Neuron (in vitro differentiated cells): ENCODE measurements at regions not wholly inside any gene's neighbourhood (a gene's known extent, or its start where the extent isn't known, plus 50 kb on each side); places are given as distances from the start of the nearest gene placed in this dataset.

ENCODE experiments used
- H2AFZ ChIP-seq: one replicate; pipeline ENCODE4 v1.6.1; 2013; ENCODE audit warnings: low read depth, mild to moderate bottlenecking, inconsistent platforms, low read length, moderate library complexity
- H3K27me3 ChIP-seq: one replicate; pipeline ENCODE4 v1.6.1; 2013; ENCODE audit warnings: low read length; ENCODE audit not compliant: insufficient read depth
- H3K36me3 ChIP-seq: one replicate; pipeline ENCODE4 v1.6.1; 2013; ENCODE audit warnings: low read length; ENCODE audit not compliant: insufficient read depth
- H3K4me1 ChIP-seq: one replicate; pipeline ENCODE4 v1.6.1; 2013; ENCODE audit warnings: low read length; ENCODE audit not compliant: insufficient read depth
- H3K4me3 ChIP-seq: 2 replicates; pipeline ENCODE4 v1.5.1; 2013; ENCODE audit warnings: mild to moderate bottlenecking, low read length, moderate library complexity
- H3K9me3 ChIP-seq: one replicate; pipeline ENCODE4 v1.6.1; 2013; ENCODE audit warnings: low read length

GRCh38 chr1:244354810-244355278, 96.9 kb downstream of the ADSS2 start:
- Histone ChIP-seq H3K36me3 (no peaks in the 10 kb centered on the region), H3K27me3 (no peaks in the 10 kb centered on the region), H2AFZ (no peak overlapping the region), H3K9me3 (no peaks in the 10 kb centered on the region), H3K4me3 (no peak overlapping the region), H3K4me1 (peaks cover 18% of the 10 kb centered on the region)

- no peaks in the 10 kb centered on the region for H3K36me3 ChIP-seq
- H3K4me1 ChIP-seq, result peaks cover 15% of the 10 kb centered on the region
- H3K9me3 ChIP-seq, result no peaks in the 10 kb centered on the region
- no peak overlapping the region for H3K4me3 ChIP-seq
- H2AFZ ChIP-seq, result no peak overlapping the region
- H3K27me3 ChIP-seq, result no peaks in the 10 kb centered on the region
These were observed 95.3 kb downstream of the ADSS2 start for GRCh38 chr1:244356376-244356775.
